DND-41 (cell line): ENCODE measurements at regions not wholly inside any gene's neighbourhood (a gene's known extent, or its start where the extent isn't known, plus 50 kb on each side); places are given as distances from the start of the nearest gene placed in this dataset.

ENCODE experiments used
- ATAC-seq: fragments of 200-7000 bp; cut with Tn5 transposase; 3 replicates; pipeline ENCODE4 v1.9.1; 2021; ENCODE audit warnings: low read depth; ENCODE audit not compliant: insufficient read depth
- DNase-seq: peaks from one replicate; pipeline ENCODE4 v3.0.0-alpha.2; 2020
- H2AFZ ChIP-seq: 2 replicates; pipeline ENCODE4 v1.6.0; 2012; ENCODE audit warnings: low read depth, low read length
- H3K27ac ChIP-seq: 2 replicates; pipeline ENCODE4 v1.5.1; 2012; ENCODE audit warnings: low read length, inconsistent platforms
- H3K27me3 ChIP-seq: fragments of 200-600 bp; sonication (generic); 2 replicates; pipeline ENCODE4 v1.6.0; 2012; ENCODE audit warnings: low read length, mild to moderate bottlenecking, inconsistent platforms; ENCODE audit not compliant: insufficient read depth, poor library complexity
- H3K36me3 ChIP-seq: 2 replicates; pipeline ENCODE4 v1.5.1; 2012; ENCODE audit warnings: low read length, inconsistent platforms; ENCODE audit not compliant: insufficient read depth
- H3K4me1 ChIP-seq: 2 replicates; pipeline ENCODE4 v1.5.1; 2012; ENCODE audit warnings: mild to moderate bottlenecking, low read length; ENCODE audit not compliant: insufficient read depth
- H3K4me2 ChIP-seq: 2 replicates; pipeline ENCODE4 v1.6.0; 2012; ENCODE audit warnings: mild to moderate bottlenecking, moderate library complexity, low read length, inconsistent platforms; ENCODE audit not compliant: insufficient read depth
- H3K4me3 ChIP-seq, 2 experiments: fragments of 200-600 bp in 1 of 2; shearing (Covaris generic) in 1 of 2; 2 replicates each; pipeline ENCODE4 v1.5.1; 2012 to 2016; ENCODE audit warnings: inconsistent platforms in 2 of 2, low read length in 2 of 2, mild to moderate bottlenecking in 2 of 2, low read depth in 1 of 2, moderate library complexity in 1 of 2
- H3K79me2 ChIP-seq: 2 replicates; pipeline ENCODE4 v1.6.0; 2012; ENCODE audit warnings: low read length, inconsistent platforms; ENCODE audit not compliant: insufficient read depth
- H3K9ac ChIP-seq: 2 replicates; pipeline ENCODE4 v1.6.0; 2012; ENCODE audit warnings: low read depth, mild to moderate bottlenecking, inconsistent platforms, low read length, moderate library complexity
- H3K9me3 ChIP-seq: 2 replicates; pipeline ENCODE4 v1.5.1; 2012; ENCODE audit warnings: low read length, moderate library complexity, mild to moderate bottlenecking, inconsistent platforms; ENCODE audit not compliant: insufficient read depth, severe bottlenecking
- H4K20me1 ChIP-seq: 2 replicates; pipeline ENCODE4 v1.6.0; 2012; ENCODE audit warnings: low read length; ENCODE audit not compliant: insufficient read depth
- CTCF ChIP-seq: IDR thresholded peaks from 2 replicates; pipeline ENCODE4 v1.5.1; 2012; ENCODE audit warnings: borderline replicate concordance, low read length, moderate library complexity, mild to moderate bottlenecking; ENCODE audit not compliant: poor library complexity, severe bottlenecking; ENCODE audit errors: extremely low read depth
- EZH2 ChIP-seq: IDR thresholded peaks from 3 replicates; pipeline ENCODE4 v1.6.1; 2012; ENCODE audit warnings: borderline replicate concordance, low read depth, mild to moderate bottlenecking, moderate library complexity, low read length, inconsistent platforms; ENCODE audit not compliant: severe bottlenecking

- no peak overlapping the region for H3K4me3 ChIP-seq
- DNase-seq (no peak), ATAC-seq (no peak)
- no peak overlapping the region for H3K9ac ChIP-seq
- H3K27ac ChIP-seq: no peak overlapping the region
- no peak for TF ChIP-seq EZH2
- TF ChIP-seq CTCF: no peak
- H2AFZ ChIP-seq: no peak overlapping the region
- H3K79me2 ChIP-seq: no peaks in the 10 kb centered on the region
- no peaks in the 10 kb centered on the region for H4K20me1 ChIP-seq
- H3K4me2 ChIP-seq: no peak overlapping the region
- H3K9me3 ChIP-seq: no peaks in the 10 kb centered on the region
- no peaks in the 10 kb centered on the region for H3K4me1 ChIP-seq
- H3K36me3 ChIP-seq: no peaks in the 10 kb centered on the region
- no peaks in the 10 kb centered on the region for H3K27me3 ChIP-seq
These were observed 664.9 kb upstream of the CITED2 start for GRCh38 chr6:140039364-140039763.

- H3K4me2 ChIP-seq: no peak overlapping the region
- no peaks in the 10 kb centered on the region for H3K4me1 ChIP-seq
- no peaks in the 10 kb centered on the region for H4K20me1 ChIP-seq
- no peak overlapping the region for H3K4me3 ChIP-seq
- DNase-seq: no peak
- H2AFZ ChIP-seq: no peak overlapping the region
- H3K27me3 ChIP-seq: no peaks in the 10 kb centered on the region
- ATAC-seq: no peak
- H3K36me3 ChIP-seq: no peaks in the 10 kb centered on the region
- no peak overlapping the region for H3K27ac ChIP-seq
- no peak overlapping the region for H3K9ac ChIP-seq
- no peaks in the 10 kb centered on the region for H3K79me2 ChIP-seq
- TF ChIP-seq CTCF: no peak
- TF ChIP-seq EZH2: no peak
- no peaks in the 10 kb centered on the region for H3K9me3 ChIP-seq
These were observed 661.7 kb upstream of the CITED2 start for GRCh38 chr6:140036196-140036595.

- Histone ChIP-seq H3K4me1 (no peaks in the 10 kb centered on the region), H3K9ac (no peak overlapping the region), H3K4me2 (no peak overlapping the region), H3K4me3 (no peak overlapping the region), H3K79me2 (no peaks in the 10 kb centered on the region), H3K9me3 (no peaks in the 10 kb centered on the region), H2AFZ (no peak overlapping the region), H3K27me3 (no peaks in the 10 kb centered on the region), H4K20me1 (no peaks in the 10 kb centered on the region), H3K36me3 (no peaks in the 10 kb centered on the region), H3K27ac (no peak overlapping the region)
- TF ChIP-seq EZH2: no peak
- no peak for TF ChIP-seq CTCF
- ATAC-seq (no peak), DNase-seq (no peak)
These were observed 657.7 kb upstream of the CITED2 start for GRCh38 chr6:140032189-140032588.

GRCh38 chr6:140029551-140029950 lies 655.1 kb upstream of the CITED2 start:
- no peak for TF ChIP-seq EZH2
- no peak for TF ChIP-seq CTCF
- H3K27ac ChIP-seq: no peak overlapping the region
- H3K9me3 ChIP-seq: no peaks in the 10 kb centered on the region
- ATAC-seq (no peak), DNase-seq (no peak)
- no peaks in the 10 kb centered on the region for H3K4me1 ChIP-seq
- no peak overlapping the region for H3K9ac ChIP-seq
- H3K36me3 ChIP-seq: no peaks in the 10 kb centered on the region
- no peak overlapping the region for H2AFZ ChIP-seq
- no peak overlapping the region for H3K4me2 ChIP-seq
- H3K79me2 ChIP-seq: no peaks in the 10 kb centered on the region
- no peak overlapping the region for H3K4me3 ChIP-seq
- no peaks in the 10 kb centered on the region for H3K27me3 ChIP-seq
- no peaks in the 10 kb centered on the region for H4K20me1 ChIP-seq
